ENCODE measurements at regions not wholly inside any gene's neighbourhood (a gene's known extent, or its start where the extent isn't known, plus 50 kb on each side); places are given as distances from the start of the nearest gene placed in this dataset.
"Not testable (repeated sequence)": the region's sequence is repeated elsewhere in the genome, so short reads cannot be mapped to it uniquely, and the experiment has no call there.

- no peak for ATAC-seq
Observed at GRCh38 chr10:84945791-84946190, 617.4 kb downstream of the CCSER2 start.

GRCh38 chr10:84946904-84947303 lies 618.5 kb downstream of the CCSER2 start:
- no peak for ATAC-seq

- ATAC-seq, result no peak
Observed at GRCh38 chr10:84948644-84949043, 620.3 kb downstream of the CCSER2 start.

- no peak for ATAC-seq
Observed at GRCh38 chr10:84951616-84952015, 623.2 kb downstream of the CCSER2 start.

- no peak for ATAC-seq
Observed at GRCh38 chr10:84957427-84957826, 629.0 kb downstream of the CCSER2 start.

GRCh38 chr10:84965468-84965867 lies 637.1 kb downstream of the CCSER2 start:
- no peak for ATAC-seq

- no peak for ATAC-seq
Observed at GRCh38 chr10:84966708-84967441, 638.5 kb downstream of the CCSER2 start.

- ATAC-seq, result not testable (repeated sequence)
Observed at GRCh38 chr10:84969297-84969696, 640.9 kb downstream of the CCSER2 start.

- ATAC-seq, result no peak
Observed at GRCh38 chr10:84987039-84987438, 658.6 kb downstream of the CCSER2 start.

- ATAC-seq, result no peak
Observed at GRCh38 chr10:84988011-84988410, 659.6 kb downstream of the CCSER2 start.

GRCh38 chr10:84990713-84991112 lies 662.3 kb downstream of the CCSER2 start:
- ATAC-seq, result no peak

- ATAC-seq, result no peak
Observed at GRCh38 chr10:84991301-84991700, 662.9 kb downstream of the CCSER2 start.

- ATAC-seq, result no peak
Observed at GRCh38 chr10:84993251-84994035, 665.1 kb downstream of the CCSER2 start.

GRCh38 chr10:84994722-84995121 lies 666.3 kb downstream of the CCSER2 start:
- ATAC-seq, result no peak

- no peak for ATAC-seq
Observed at GRCh38 chr10:84996580-84996979, 668.2 kb downstream of the CCSER2 start.

GRCh38 chr10:84997870-84998269 lies 669.5 kb downstream of the CCSER2 start:
- no peak for ATAC-seq

- ATAC-seq, result no peak
Observed at GRCh38 chr10:84999929-85000328, 671.5 kb downstream of the CCSER2 start.

- ATAC-seq, result no peak
Observed at GRCh38 chr10:85003083-85003482, 674.7 kb downstream of the CCSER2 start.

GRCh38 chr10:85008488-85009184 lies 680.2 kb downstream of the CCSER2 start:
- ATAC-seq, result no peak

GRCh38 chr10:85012305-85012704 lies 683.9 kb downstream of the CCSER2 start:
- ATAC-seq, result no peak

- ATAC-seq, result no peak
Observed at GRCh38 chr10:85026878-85027467, 698.6 kb downstream of the CCSER2 start.

- no peak for ATAC-seq
Observed at GRCh38 chr10:85032981-85033380, 704.6 kb downstream of the CCSER2 start.

- no peak for ATAC-seq
Observed at GRCh38 chr10:85036661-85037060, 708.3 kb downstream of the CCSER2 start.
